ENCODE measurements at regions not wholly inside any gene's neighbourhood (a gene's known extent, or its start where the extent isn't known, plus 50 kb on each side); places are given as distances from the start of the nearest gene placed in this dataset.

- Mint-ChIP-seq H3K27me3 (ENCODE audit: low read depth) (peaks cover 4% of the 10 kb centered on the region), H3K4me3 (peak overlapping the region in 1 of 3 experiments; percentile 4), H3K4me1 (peaks cover 56% of the 10 kb centered on the region), H3K9me3 (no peaks in the 10 kb centered on the region), H3K27ac (peak overlapping the region; percentile 28 to 83 (median 71)), H3K36me3 (ENCODE audit: low read depth) (no peaks in the 10 kb centered on the region)
- no peak for TF ChIP-seq CTCF (IDR thresholded peaks at IDR 0.05; ENCODE audit: unreplicated experiment in 3 of 3)
Measured at GRCh38 chr18:24990671-24991134, 361.3 kb downstream of the ZNF521 start.

DNA sequence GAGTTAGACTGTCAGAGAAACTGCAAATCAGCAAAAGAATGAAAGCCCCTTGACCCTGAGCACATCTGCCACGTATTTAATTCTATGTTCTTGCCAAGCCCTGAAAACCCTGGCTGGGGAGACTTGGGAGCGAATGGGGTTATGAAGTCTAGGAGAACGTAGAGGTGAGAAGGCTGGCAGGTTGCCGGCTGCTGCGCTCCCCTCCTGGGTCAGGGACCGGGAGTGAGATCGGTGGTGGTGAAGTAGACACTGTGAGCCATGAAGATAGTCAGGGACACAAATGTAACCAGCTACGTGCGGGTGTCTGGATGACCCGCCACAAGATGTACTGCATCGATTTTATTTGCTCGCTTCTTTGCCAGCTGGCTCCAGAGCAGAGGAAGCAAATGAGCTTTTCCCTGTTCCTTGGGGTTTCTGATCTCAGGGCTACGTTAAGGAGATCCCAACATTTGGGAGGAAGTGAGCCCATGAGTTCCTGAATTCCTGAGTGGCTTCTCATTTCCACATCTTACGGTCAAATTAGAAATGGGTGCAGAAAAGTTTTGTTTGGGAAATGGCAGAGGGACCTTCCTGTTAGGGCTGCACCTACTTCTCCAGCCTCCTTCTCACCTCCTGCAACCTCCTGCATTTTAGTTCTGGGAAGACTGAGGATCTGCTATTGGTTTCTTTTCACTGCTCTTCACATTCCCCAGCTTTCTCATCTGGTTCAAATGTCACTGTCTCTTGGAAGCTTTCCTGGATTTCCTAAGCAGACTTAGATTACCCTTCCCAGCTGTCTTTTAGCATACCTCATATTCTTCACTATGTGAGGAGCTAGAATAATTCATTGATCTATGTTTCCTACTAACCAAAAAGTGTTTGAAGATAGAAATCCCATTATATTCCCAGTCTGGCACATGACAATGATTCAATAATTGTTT, 360.6 kb downstream of the ZNF521 start:
- Mint-ChIP-seq H3K27me3 (ENCODE audit: low read depth) (peaks cover 4% of the 10 kb centered on the region), H3K36me3 (ENCODE audit: low read depth) (no peaks in the 10 kb centered on the region), H3K4me3 (peak overlapping the region in 1 of 3 experiments; percentile 4), H3K4me1 (peaks cover 49% of the 10 kb centered on the region), H3K9me3 (no peaks in the 10 kb centered on the region), H3K27ac (peak overlapping the region; percentile 39 to 83 (median 71))
- no peak for TF ChIP-seq CTCF (IDR thresholded peaks at IDR 0.05; ENCODE audit: unreplicated experiment in 3 of 3)

GRCh38 chr18:24992491-24992890, 359.5 kb downstream of the ZNF521 start:
- Mint-ChIP-seq H3K4me3 (no peak overlapping the region), H3K27ac (no peak overlapping the region), H3K9me3 (no peaks in the 10 kb centered on the region), H3K27me3 (ENCODE audit: low read depth) (peaks cover 4% of the 10 kb centered on the region), H3K4me1 (peaks cover 38% of the 10 kb centered on the region), H3K36me3 (ENCODE audit: low read depth) (no peaks in the 10 kb centered on the region)
- TF ChIP-seq CTCF (IDR thresholded peaks at IDR 0.05; ENCODE audit: unreplicated experiment in 3 of 3): no peak

DNA sequence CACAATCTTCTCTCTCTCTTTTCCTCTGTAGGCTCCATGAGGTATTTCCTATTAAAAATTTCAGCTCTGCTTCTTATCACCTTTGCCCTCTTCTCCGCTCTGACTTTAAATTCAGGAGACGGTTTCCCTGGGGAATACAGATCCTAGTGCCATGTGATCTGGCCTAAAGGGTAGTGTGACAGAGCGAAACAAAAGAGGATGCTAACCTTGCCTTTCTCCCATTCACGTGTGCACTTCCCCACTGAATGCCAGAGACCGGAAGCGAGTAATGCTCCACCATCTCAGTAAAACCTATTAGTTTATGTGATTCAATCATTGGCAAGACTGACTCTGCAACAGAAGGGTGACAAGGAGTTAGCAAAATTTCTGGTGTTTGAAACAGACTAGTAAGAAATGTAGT, 358.3 kb downstream of the ZNF521 start:
- no peaks in the 10 kb centered on the region for H3K36me3 Mint-ChIP-seq (ENCODE audit: low read depth)
- peaks cover 4% of the 10 kb centered on the region for H3K27me3 Mint-ChIP-seq (ENCODE audit: low read depth)
- H3K27ac Mint-ChIP-seq: no peak overlapping the region
- no peak overlapping the region for H3K4me3 Mint-ChIP-seq
- no peak for TF ChIP-seq CTCF (IDR thresholded peaks at IDR 0.05; ENCODE audit: unreplicated experiment in 3 of 3)
- H3K4me1 Mint-ChIP-seq: peaks cover 29% of the 10 kb centered on the region
- no peaks in the 10 kb centered on the region for H3K9me3 Mint-ChIP-seq

GRCh38 chr18:24995056-24995455, 356.9 kb downstream of the ZNF521 start:
- TF ChIP-seq CTCF (IDR thresholded peaks at IDR 0.05; ENCODE audit: unreplicated experiment in 3 of 3): no peak
- Mint-ChIP-seq H3K36me3 (ENCODE audit: low read depth) (peaks cover 3% of the 10 kb centered on the region), H3K4me3 (no peak overlapping the region), H3K9me3 (peaks cover 13% of the 10 kb centered on the region), H3K27me3 (ENCODE audit: low read depth) (peaks cover 4% of the 10 kb centered on the region), H3K4me1 (peaks cover 25% of the 10 kb centered on the region), H3K27ac (no peak overlapping the region)
